HepG2 (cell line): ENCODE measurements at regions not wholly inside any gene's neighbourhood (a gene's known extent, or its start where the extent isn't known, plus 50 kb on each side); places are given as distances from the start of the nearest gene placed in this dataset.

Source experiments
- ATAC-seq: fragments of 200-7000 bp; cut with Tn5 transposase; 3 replicates; pipeline ENCODE4 v1.9.1; 2020; ENCODE audit warnings: mild to moderate bottlenecking, moderate library complexity
- BruUV-seq: library from RNA; stranded (reverse); fragments of 400-500 nt; replicated peaks from 2 replicates; lab custom pipeline; 2021; lab: Mats Ljungman, UMichigan
- CTCF ChIA-PET: fragments of 300-600 bp; formaldehyde crosslinking; extraction: SDS; loops from one replicate; lab custom pipeline; 2021; ENCODE audit warnings: low total read pairs, inconsistent platforms, low intra/inter-chr PET ratio; lab: Yijun Ruan, JAX
- POLR2A ChIA-PET: fragments of 350-600 bp; sonication (Branson Sonifier 250); formaldehyde crosslinking; loops from one replicate; lab custom pipeline; 2020; ENCODE audit warnings: antibody characterized with exemption, inconsistent platforms; lab: Yijun Ruan, JAX
- DNase-seq: peaks from one replicate; pipeline ENCODE4 v3.0.0-alpha.2; 2015; ENCODE audit warnings: low spot score
- FAIRE-seq: peaks from 3 replicates; lab custom pipeline; 2011; peaks lifted over from hg19 to GRCh38; lab: Jason Lieb, UNC
- H2AFZ ChIP-seq: one replicate; pipeline ENCODE4 v1.6.1; 2011; ENCODE audit warnings: low read length, inconsistent platforms
- H3K27ac ChIP-seq: fragments of 300-600 bp; 3 replicates; pipeline ENCODE4 v1.8.0; 2011; ENCODE audit warnings: mixed run types, mild to moderate bottlenecking, mixed read lengths, low read length, inconsistent platforms; ENCODE audit not compliant: insufficient read depth; ENCODE audit errors: extremely low read length
- H3K27me3 ChIP-seq, 2 experiments: fragments of 200-600 bp in 1 of 2; 2 replicates in 1 of 2; 3 replicates in 1 of 2; pipeline versions ENCODE4 v1.6.0 to v1.8.0; 2011; ENCODE audit warnings: low read length in 2 of 2, mild to moderate bottlenecking in 2 of 2, moderate library complexity in 2 of 2, inconsistent platforms in 1 of 2; ENCODE audit not compliant: insufficient read depth in 2 of 2, control insufficient read depth in 1 of 2
- H3K36me3 ChIP-seq, 2 experiments: fragments of 200-600 bp in 1 of 2; replicated peaks in 1 of 2; 2 replicates in 1 of 2; 3 replicates in 1 of 2; pipeline versions ENCODE4 v1.5.1 to v1.8.0; 2011; ENCODE audit warnings: low read length in 2 of 2, inconsistent platforms in 1 of 2; ENCODE audit not compliant: insufficient read depth in 2 of 2, control insufficient read depth in 1 of 2
- H3K4me1 ChIP-seq: 2 replicates; pipeline ENCODE4 v1.5.1; 2012; ENCODE audit warnings: low read length, inconsistent platforms; ENCODE audit not compliant: insufficient read depth
- H3K4me2 ChIP-seq: 2 replicates; pipeline ENCODE4 v1.6.0; 2011; ENCODE audit warnings: low read depth, low read length, inconsistent platforms
- H3K4me3 ChIP-seq, 3 experiments: fragments of 200-600 bp in 1 of 3; sonication (generic), shearing (Covaris generic) in 1 of 3; replicated peaks in 1 of 3; 2 replicates each; pipeline ENCODE4 v1.5.1; 2011 to 2016; ENCODE audit warnings: low read length in 3 of 3, inconsistent platforms in 2 of 3, low read depth in 2 of 3, mild to moderate bottlenecking in 2 of 3, control low read depth in 1 of 3, mixed read lengths in 1 of 3; ENCODE audit not compliant: insufficient read depth in 1 of 3
- H3K79me2 ChIP-seq: one replicate; pipeline ENCODE4 v1.6.1; 2011; ENCODE audit warnings: low read length, inconsistent platforms; ENCODE audit not compliant: insufficient read depth
- H3K9ac ChIP-seq: 2 replicates; pipeline ENCODE4 v1.6.0; 2011; ENCODE audit warnings: mild to moderate bottlenecking, low read depth, low read length, inconsistent platforms; ENCODE audit not compliant: insufficient read depth
- H3K9me3 ChIP-seq: 2 replicates; pipeline ENCODE4 v1.5.1; 2012; ENCODE audit warnings: mild to moderate bottlenecking, low read length
- H4K20me1 ChIP-seq: 2 replicates; pipeline ENCODE4 v1.6.0; 2011; ENCODE audit warnings: inconsistent platforms, mild to moderate bottlenecking, low read length, moderate library complexity; ENCODE audit not compliant: insufficient read depth
- ATF7 ChIP-seq, 2 experiments: fragments of 450-650 bp in 1 of 2; sonication (generic) in 1 of 2; formaldehyde crosslinking in 1 of 2; IDR thresholded peaks; 2 replicates each; pipeline versions ENCODE4 v1.4.0 to v1.6.1; 2016 to 2020; ENCODE audit warnings: antibody characterized with exemption in 1 of 2, mild to moderate bottlenecking in 1 of 2, missing genetic modification reagents in 1 of 2
- ETS1 ChIP-seq: sonication (generic); formaldehyde crosslinking; IDR thresholded peaks from 2 replicates; pipeline ENCODE4 v1.4.0; 2020; ENCODE audit warnings: missing genetic modification reagents
- HOXA5 ChIP-seq: sonication (generic); formaldehyde crosslinking; IDR thresholded peaks from 2 replicates; pipeline ENCODE4 v1.4.0; 2020; ENCODE audit warnings: missing genetic modification reagents
- RARA ChIP-seq: IDR thresholded peaks from 2 replicates; pipeline ENCODE4 v1.6.1; 2016; ENCODE audit warnings: missing genetic modification reagents, missing compliant biosample characterization
- SNAPC5 ChIP-seq: sonication (generic); formaldehyde crosslinking; IDR thresholded peaks from 2 replicates; pipeline ENCODE4 v1.8.1; 2023; ENCODE audit warnings: mild to moderate bottlenecking, missing genetic modification reagents, borderline replicate concordance
- ZBTB34 ChIP-seq: sonication (generic); formaldehyde crosslinking; IDR thresholded peaks from 2 replicates; pipeline ENCODE4 v1.8.0; 2022; ENCODE audit warnings: mild to moderate bottlenecking, missing genetic modification reagents
- ZNF382 ChIP-seq: sonication (generic); formaldehyde crosslinking; IDR thresholded peaks from 2 replicates; pipeline ENCODE4 v1.5.0; 2020; ENCODE audit warnings: missing genetic modification reagents, mild to moderate bottlenecking, borderline replicate concordance
- ZNF782 ChIP-seq: sonication (generic); formaldehyde crosslinking; IDR thresholded peaks from 2 replicates; pipeline ENCODE4 v1.4.0; 2020; ENCODE audit warnings: missing genetic modification reagents, mild to moderate bottlenecking, borderline replicate concordance
- WGBS: methylation state at CpG from one replicate; pipeline ENCODE4 v1.1.6; 2017; ENCODE audit warnings: low lambda C conversion rate; 5-methylcytosine and 5-hydroxymethylcytosine counted together
- in situ Hi-C: cut with HindIII; loops from 2 replicates; pipeline ENCODE4 v1.10.0; 2017; ENCODE audit warnings: low pct_unique_long_range_greater_than_20kb; ENCODE audit not compliant: extremely low pct_ligation_motif_present
- intact Hi-C: fragments of 100-400 bp; cut with micrococcal nuclease; formaldehyde crosslinking; loops from one replicate; pipeline ENCODE4 v1.10.0; 2022; ENCODE audit not compliant: unreplicated experiment

GRCh38 chr6:20335872-20336271, 65.8 kb upstream of the E2F3 start (continued):
- TF ChIP-seq RARA (CRISPR knock-in tag) = no peak
- no peak for TF ChIP-seq ZBTB34 (CRISPR knock-in tag)
- no peak for TF ChIP-seq ZNF782 (CRISPR knock-in tag)
- no peak for TF ChIP-seq HOXA5 (CRISPR knock-in tag)
- no peak for TF ChIP-seq SNAPC5 (CRISPR knock-in tag)
- TF ChIP-seq ETS1 (CRISPR knock-in tag) = no peak

GRCh38 chr6:20338156-20338555, 63.5 kb upstream of the E2F3 start:
- Histone ChIP-seq H3K9ac (no peak overlapping the region), H3K27me3 (peaks cover 1 to 15% of the 10 kb centered on the region in 2 experiments; a peak in 2 of 5 replicates), H3K36me3 (no peaks in the 10 kb centered on the region; a peak in 1 of 5 replicates), H3K27ac (no peak overlapping the region), H2AFZ (no peak overlapping the region), H3K9me3 (no peaks in the 10 kb centered on the region), H3K4me2 (no peak overlapping the region), H3K4me3 (no peak overlapping the region), H3K79me2 (no peaks in the 10 kb centered on the region), H3K4me1 (no peaks in the 10 kb centered on the region), H4K20me1 (no peaks in the 10 kb centered on the region)
- BruUV-seq = no TSS peak
- in situ Hi-C loops (no loop called here), intact Hi-C loops (no loop called here)
- ChIA-PET POLR2A (no interaction called here), CTCF (no interaction called here)
- FAIRE-seq = no peak
- no peak for DNase-seq
- 12% methylated on average over 2 of the region's 2 CpGs for WGBS
- no peak for ATAC-seq
- TF ChIP-seq ZNF382 (CRISPR knock-in tag) (no peak), ATF7 (IDR thresholded peaks at IDR 0.05) (0 out of 2 replicates have a peak, but pooled peaks have one; percentile 18), ATF7 (CRISPR knock-in tag; IDR thresholded peaks at IDR 0.05) (no peak)
